H1 (cell line): ENCODE measurements at regions not wholly inside any gene's neighbourhood (a gene's known extent, or its start where the extent isn't known, plus 50 kb on each side); places are given as distances from the start of the nearest gene placed in this dataset.

Experiments
- CTCF ChIA-PET: fragments of 300-600 bp; sonication (Branson Sonifier 250); formaldehyde crosslinking; loops from one replicate; lab custom pipeline; 2021; ENCODE audit not compliant: partially characterized antibody; lab: Charles Lee
- POLR2A ChIA-PET: fragments of 300-600 bp; sonication (Branson Sonifier 250); formaldehyde crosslinking; loops from one replicate; lab custom pipeline; 2021; ENCODE audit warnings: inconsistent platforms; ENCODE audit not compliant: partially characterized antibody; lab: Charles Lee
- DNase-seq, 2 experiments: peaks; one replicate each; pipeline versions ENCODE4 v3.0.0 to v3.0.0-alpha.2; 2010 to 2022; ENCODE audit warnings: low spot score in 2 of 2, low read depth in 1 of 2, mixed read lengths in 1 of 2
- FAIRE-seq: peaks from 2 replicates; lab custom pipeline; 2011; peaks lifted over from hg19 to GRCh38; lab: Jason Lieb, UNC
- H2AFZ ChIP-seq: 2 replicates; pipeline ENCODE4 v1.8.1; 2012; ENCODE audit warnings: low read length, inconsistent platforms
- H2AK5ac ChIP-seq: 2 replicates; pipeline ENCODE4 v1.6.1; 2013; ENCODE audit warnings: low read depth, low read length
- H2BK120ac ChIP-seq: replicated peaks from 2 replicates; pipeline ENCODE3; 2013; ENCODE audit warnings: low read depth, low read length, inconsistent platforms
- H2BK12ac ChIP-seq: 2 replicates; pipeline ENCODE4 v1.6.1; 2013; ENCODE audit warnings: low read depth, low read length
- H2BK15ac ChIP-seq: 2 replicates; pipeline ENCODE4 v1.6.1; 2013; ENCODE audit warnings: low read length
- H2BK20ac ChIP-seq: 2 replicates; pipeline ENCODE4 v1.6.1; 2013; ENCODE audit warnings: low read length
- H2BK5ac ChIP-seq: 2 replicates; pipeline ENCODE4 v1.6.1; 2013; ENCODE audit warnings: low read depth, low read length
- H3K14ac ChIP-seq: 2 replicates; pipeline ENCODE4 v1.6.1; 2013; ENCODE audit warnings: inconsistent platforms; ENCODE audit not compliant: insufficient read length
- H3K18ac ChIP-seq: 2 replicates; pipeline ENCODE4 v1.6.1; 2013; ENCODE audit warnings: low read length; ENCODE audit errors: extremely low read depth
- H3K23ac ChIP-seq: 2 replicates; pipeline ENCODE4 v1.6.1; 2013; ENCODE audit warnings: inconsistent platforms; ENCODE audit not compliant: insufficient read length
- H3K23me2 ChIP-seq: 2 replicates; pipeline ENCODE4 v1.6.1; 2013; ENCODE audit warnings: low read depth, low read length
- H3K27ac ChIP-seq: 2 replicates; pipeline ENCODE4 v1.6.1; 2011; ENCODE audit warnings: low read depth, low read length, inconsistent platforms
- H3K27me3 ChIP-seq, 4 experiments: replicated peaks in 1 of 4; 1 replicate in 1 of 4; 2 replicates in 3 of 4; pipeline versions ENCODE4 v1.6.1 to v1.8.1; 2011 to 2013; ENCODE audit warnings: low read length in 3 of 4, mild to moderate bottlenecking in 3 of 4, inconsistent platforms in 2 of 4, mixed read lengths in 2 of 4, moderate library complexity in 1 of 4; ENCODE audit not compliant: control insufficient read depth in 3 of 4, insufficient read depth in 3 of 4; ENCODE audit errors: extremely low read depth in 1 of 4
- H3K36me3 ChIP-seq, 4 experiments: 2 replicates each; pipeline versions ENCODE4 v1.6.1 to v1.8.1; 2011 to 2013; ENCODE audit warnings: mild to moderate bottlenecking in 4 of 4, low read length in 3 of 4, moderate library complexity in 2 of 4, control low read depth in 1 of 4, inconsistent platforms in 1 of 4; ENCODE audit not compliant: insufficient read depth in 4 of 4, control insufficient read depth in 2 of 4
- H3K4ac ChIP-seq: replicated peaks from 2 replicates; pipeline ENCODE3; 2013; ENCODE audit warnings: low read length, low read depth, mixed read lengths, inconsistent platforms; ENCODE audit not compliant: insufficient read length
- H3K4me1 ChIP-seq, 4 experiments: replicated peaks in 1 of 4; 1 replicate in 1 of 4; 2 replicates in 3 of 4; pipeline versions ENCODE4 v1.6.1 to v1.8.1; 2011 to 2013; ENCODE audit warnings: low read length in 3 of 4, inconsistent platforms in 2 of 4, mixed read lengths in 1 of 4; ENCODE audit not compliant: insufficient read depth in 4 of 4, control insufficient read depth in 3 of 4
- H3K4me2 ChIP-seq, 2 experiments: 2 replicates each; pipeline versions ENCODE4 v1.6.1 to v1.8.1; 2011 to 2013; ENCODE audit warnings: low read depth in 2 of 2, low read length in 2 of 2, control low read depth in 1 of 2, inconsistent platforms in 1 of 2, mild to moderate bottlenecking in 1 of 2; ENCODE audit not compliant: insufficient read depth in 1 of 2
- H3K4me3 ChIP-seq, 4 experiments: fragments of 200-600, 300-600 bp in 1 of 4; sonication (generic), shearing (Covaris generic), sonication (Bioruptor Twin) in 1 of 4; 2 replicates each; pipeline versions ENCODE4 v1.5.1 to v1.8.1; 2011 to 2016; ENCODE audit warnings: low read length in 4 of 4, low read depth in 3 of 4, control low read depth in 2 of 4, inconsistent platforms in 2 of 4, mild to moderate bottlenecking in 2 of 4, mixed read lengths in 1 of 4, moderate library complexity in 1 of 4; ENCODE audit not compliant: insufficient read depth in 2 of 4; ENCODE audit errors: extremely low read depth in 1 of 4
- H3K56ac ChIP-seq: replicated peaks from 2 replicates; pipeline ENCODE3; 2013; ENCODE audit warnings: low read depth, mild to moderate bottlenecking, mixed read lengths, low read length, inconsistent platforms; ENCODE audit not compliant: insufficient read length
- H3K79me1 ChIP-seq: 2 replicates; pipeline ENCODE4 v1.6.1; 2013; ENCODE audit warnings: low read depth, low read length, control low read depth
- H3K79me2 ChIP-seq, 2 experiments: 2 replicates each; pipeline versions ENCODE4 v1.6.1 to v1.8.1; 2012 to 2013; ENCODE audit warnings: low read length in 2 of 2, mild to moderate bottlenecking in 2 of 2, inconsistent platforms in 1 of 2; ENCODE audit not compliant: insufficient read depth in 2 of 2, control insufficient read depth in 1 of 2
- H3K9ac ChIP-seq, 4 experiments: replicated peaks in 1 of 4; 1 replicate in 1 of 4; 2 replicates in 3 of 4; pipeline versions ENCODE4 v1.6.1 to v1.8.1; 2011 to 2013; ENCODE audit warnings: low read depth in 3 of 4, low read length in 3 of 4, control low read depth in 2 of 4, mild to moderate bottlenecking in 2 of 4, moderate library complexity in 2 of 4, inconsistent platforms in 1 of 4; ENCODE audit errors: extremely low read depth in 1 of 4
- H3K9me3 ChIP-seq, 2 experiments: 2 replicates each; pipeline versions ENCODE4 v1.6.1 to v1.8.1; 2012 to 2013; ENCODE audit warnings: mild to moderate bottlenecking in 2 of 2, moderate library complexity in 2 of 2, control low read depth in 1 of 2, inconsistent platforms in 1 of 2, low read depth in 1 of 2, low read length in 1 of 2, mixed read lengths in 1 of 2; ENCODE audit not compliant: insufficient read depth in 2 of 2
- H4K20me1 ChIP-seq, 2 experiments: replicated peaks in 1 of 2; 2 replicates each; pipeline versions ENCODE3 to v1.8.1; 2011 to 2013; ENCODE audit warnings: inconsistent platforms in 2 of 2, low read length in 2 of 2, mild to moderate bottlenecking in 1 of 2; ENCODE audit not compliant: insufficient read depth in 2 of 2, control insufficient read depth in 1 of 2
- H4K5ac ChIP-seq: 2 replicates; pipeline ENCODE4 v1.6.1; 2013; ENCODE audit warnings: low read length, low read depth, mixed read lengths, inconsistent platforms; ENCODE audit not compliant: insufficient read length
- H4K8ac ChIP-seq: 2 replicates; pipeline ENCODE4 v1.8.0; 2013; ENCODE audit warnings: mild to moderate bottlenecking, moderate library complexity, low read length, inconsistent platforms; ENCODE audit not compliant: insufficient read depth; ENCODE audit errors: extremely low read depth
- H4K91ac ChIP-seq: replicated peaks from 2 replicates; pipeline ENCODE3; 2013; ENCODE audit warnings: low read length, mixed read lengths, inconsistent platforms; ENCODE audit not compliant: insufficient read length
- ASH2L ChIP-seq: fragments of 200-600, 300-600 bp; sonication (generic); IDR thresholded peaks from one replicate; pipeline ENCODE4 v1.7.1; 2017; ENCODE audit warnings: low read length
- CBX8 ChIP-seq: fragments of 300-800, 300-1000 bp; sonication (generic); IDR thresholded peaks from 2 replicates; pipeline ENCODE4 v1.7.1; 2016; ENCODE audit warnings: low read depth, low read length, borderline replicate concordance
- CREB1 ChIP-seq: IDR thresholded peaks from 2 replicates; pipeline ENCODE4 v1.6.1; 2012; ENCODE audit warnings: inconsistent platforms
- CTCF ChIP-seq, 3 experiments: IDR thresholded peaks; 1 replicate in 2 of 3; 2 replicates in 1 of 3; pipeline versions ENCODE4 v1.5.1 to v1.6.1; 2011; ENCODE audit warnings: low read length in 3 of 3, mild to moderate bottlenecking in 3 of 3, inconsistent platforms in 2 of 3, low read depth in 1 of 3, moderate library complexity in 1 of 3; ENCODE audit not compliant: insufficient read depth in 1 of 3; ENCODE audit errors: control extremely low read depth in 1 of 3
- EP300 ChIP-seq, 2 experiments: IDR thresholded peaks; 1 replicate in 1 of 2; 2 replicates in 1 of 2; pipeline ENCODE4 v1.6.1; 2011 to 2012; ENCODE audit warnings: low read depth in 2 of 2, low read length in 2 of 2, mild to moderate bottlenecking in 2 of 2, borderline replicate concordance in 1 of 2, inconsistent platforms in 1 of 2, moderate library complexity in 1 of 2
- EZH2 ChIP-seq: fragments of 200-600 bp; sonication (generic); IDR thresholded peaks from 2 replicates; pipeline ENCODE4 v1.7.1; 2012; ENCODE audit warnings: low read depth, mild to moderate bottlenecking, moderate library complexity, low read length, inconsistent platforms; ENCODE audit not compliant: severe bottlenecking
- MAFK ChIP-seq: IDR thresholded peaks from 2 replicates; pipeline ENCODE4 v1.6.1; 2012; ENCODE audit warnings: low read depth, mild to moderate bottlenecking, improper control_type of control experiment, low read length
- NRF1 ChIP-seq: IDR thresholded peaks from 2 replicates; pipeline ENCODE4 v1.6.1; 2011; ENCODE audit warnings: mild to moderate bottlenecking, low read depth, low read length, improper control_type of control experiment
- POU5F1 ChIP-seq: IDR thresholded peaks from 2 replicates; pipeline ENCODE4 v1.6.1; 2011; ENCODE audit warnings: low read depth, mild to moderate bottlenecking, low read length, moderate library complexity
- RAD21 ChIP-seq, 2 experiments: IDR thresholded peaks in 1 of 2; conservative IDR thresholded peaks in 1 of 2; 2 replicates each; pipeline ENCODE4 v1.6.1; 2011; ENCODE audit warnings: low read depth in 2 of 2, low read length in 2 of 2, improper control_type of control experiment in 1 of 2, inconsistent platforms in 1 of 2, mild to moderate bottlenecking in 1 of 2, moderate library complexity in 1 of 2
- SP4 ChIP-seq: IDR thresholded peaks from 2 replicates; pipeline ENCODE4 v1.6.1; 2012; ENCODE audit warnings: low read length, inconsistent platforms
- TAF1 ChIP-seq: IDR thresholded peaks from 2 replicates; pipeline ENCODE4 v1.6.1; 2011; ENCODE audit warnings: mild to moderate bottlenecking, low read depth, low read length
- TBP ChIP-seq: IDR thresholded peaks from 2 replicates; pipeline ENCODE4 v1.6.1; 2011; ENCODE audit warnings: low read depth, low read length, improper control_type of control experiment
- TEAD4 ChIP-seq: IDR thresholded peaks from 2 replicates; pipeline ENCODE4 v1.6.1; 2012; ENCODE audit warnings: low read depth, low read length, inconsistent platforms, mixed read lengths

DNA sequence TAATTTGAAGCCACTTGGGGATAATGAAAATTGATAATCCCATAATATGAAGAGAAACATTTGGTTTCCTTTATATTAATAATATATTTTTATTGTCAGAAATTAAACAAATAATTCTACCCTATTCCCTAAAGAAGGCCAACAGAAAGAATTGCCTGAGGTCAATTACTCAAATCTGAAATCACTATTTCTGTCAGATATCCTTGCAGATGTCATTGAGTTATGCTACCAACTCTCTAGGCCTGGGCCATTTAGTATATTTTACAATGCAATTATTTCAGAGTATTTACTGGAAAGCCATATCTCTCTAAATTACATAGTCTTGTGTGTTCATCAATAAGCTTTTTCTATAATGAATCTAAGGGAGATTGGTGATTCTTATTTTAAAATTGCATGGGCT, 498.1 kb downstream of the KIF20B start:
- Histone ChIP-seq H2BK20ac (no peak overlapping the region), H3K23ac (no peak overlapping the region), H2BK12ac (no peak overlapping the region), H3K9me3 (no peaks in the 10 kb centered on the region), H3K9ac (no peak overlapping the region), H4K20me1 (no peaks in the 10 kb centered on the region), H3K18ac (no peak overlapping the region), H2AK5ac (no peak overlapping the region), H2BK5ac (no peak overlapping the region), H3K4me3 (no peak overlapping the region), H3K4me1 (no peaks in the 10 kb centered on the region), H3K56ac (no peak overlapping the region), H3K27me3 (peaks cover 0 to 1% (median 0%) of the 10 kb centered on the region in 4 experiments; a peak in 1 of 7 replicates), H2BK120ac (no peak overlapping the region), H4K5ac (no peak overlapping the region), H3K79me2 (no peaks in the 10 kb centered on the region), H3K79me1 (no peaks in the 10 kb centered on the region), H2AFZ (no peak overlapping the region), H2BK15ac (no peak overlapping the region), H3K4me2 (no peak overlapping the region), H3K14ac (no peak overlapping the region), H3K4ac (no peak overlapping the region), H3K23me2 (no peaks in the 10 kb centered on the region), H4K91ac (no peak overlapping the region), H3K36me3 (no peaks in the 10 kb centered on the region), H4K8ac (no peak overlapping the region), H3K27ac (no peak overlapping the region)
- no peak for DNase-seq
- ChIA-PET CTCF (interaction anchor here (1.0 kb wide), 1 partner anchor 13 kb away, joined by 3 read pairs; no protein-coding TSS in a partner anchor), POLR2A (no interaction called here)
- no peak for FAIRE-seq
- TF ChIP-seq NRF1 (no peak), MAFK (no peak), EP300 (IDR thresholded peaks at IDR 0.05; ENCODE audit: borderline replicate concordance in 1 of 2, low read depth in 2 of 2, low read length in 2 of 2) (no peak), EZH2 (no peak), TBP (no peak), CREB1 (no peak), POU5F1 (no peak), RAD21 (IDR thresholded peaks at IDR 0.05 in 1 of 2, conservative IDR thresholded peaks at IDR 0.05 in 1 of 2; ENCODE audit: low read depth in 2 of 2, low read length in 2 of 2) (no peak), CTCF (IDR thresholded peaks at IDR 0.05; ENCODE audit: control extremely low read depth in 1 of 3, insufficient read depth in 1 of 3, low read depth in 1 of 3, low read length in 3 of 3) (no peak), TEAD4 (no peak), CBX8 (no peak), SP4 (no peak), TAF1 (no peak), ASH2L (no peak)
